K562 (cell line): ENCODE measurements at regions not wholly inside any gene's neighbourhood (a gene's known extent, or its start where the extent isn't known, plus 50 kb on each side); places are given as distances from the start of the nearest gene placed in this dataset.

Experiments
- ATAC-seq: fragments of 200-7000 bp; cut with Tn5 transposase; 3 replicates; pipeline ENCODE4 v1.9.1; 2020; ENCODE audit warnings: moderate library complexity
- BruUV-seq: library from RNA; stranded (reverse); fragments of 400-500 nt; replicated peaks from 2 replicates; lab custom pipeline; 2021; lab: Mats Ljungman, UMichigan
- CTCF ChIA-PET: fragments of 300-600 bp; formaldehyde crosslinking; extraction: SDS; loops from one replicate; lab custom pipeline; 2021; ENCODE audit warnings: low intra/inter-chr PET ratio; lab: Yijun Ruan, JAX
- POLR2A ChIA-PET: fragments of 300-600, 350-650 bp; sonication (Branson Sonifier 250); formaldehyde crosslinking; extraction: SDS; loops from one replicate; lab custom pipeline; 2021; ENCODE audit warnings: antibody characterized with exemption, inconsistent platforms; lab: Yijun Ruan, JAX
- DNase-seq, 4 experiments: peaks; one replicate each; pipeline versions ENCODE4 v3.0.0 to v3.0.0-alpha.2; 2011 to 2018; ENCODE audit warnings: low spot score in 3 of 4, mixed read lengths in 3 of 4; ENCODE audit errors: extremely low read depth in 1 of 4
- FAIRE-seq: peaks from 2 replicates; lab custom pipeline; 2011; peaks lifted over from hg19 to GRCh38; lab: Jason Lieb, UNC
- H2AFZ ChIP-seq: 2 replicates; pipeline ENCODE4 v1.6.0; 2011; ENCODE audit warnings: low read depth, low read length, control low read depth, inconsistent platforms
- H3K27ac ChIP-seq: fragments of 200-600 bp; 3 replicates; pipeline ENCODE4 v1.8.0; 2011; ENCODE audit warnings: low read depth, mild to moderate bottlenecking, control low read depth, inconsistent platforms, low read length, moderate library complexity, mixed read lengths; ENCODE audit errors: extremely low read depth
- H3K27me3 ChIP-seq, 2 experiments: fragments of 300-600 bp in 1 of 2; 2 replicates in 1 of 2; 3 replicates in 1 of 2; pipeline versions ENCODE4 v1.6.0 to v1.8.0; 2011; ENCODE audit warnings: inconsistent platforms in 2 of 2, low read length in 2 of 2, mild to moderate bottlenecking in 1 of 2, mixed read lengths in 1 of 2, moderate library complexity in 1 of 2; ENCODE audit not compliant: control insufficient read depth in 2 of 2, insufficient read depth in 2 of 2
- H3K36me3 ChIP-seq: fragments of 300-600 bp; 3 replicates; pipeline ENCODE4 v1.8.0; 2011; ENCODE audit warnings: mild to moderate bottlenecking, low read length, inconsistent platforms; ENCODE audit not compliant: control insufficient read depth, insufficient read depth
- H3K4me1 ChIP-seq, 2 experiments: fragments of 200-600 bp in 1 of 2; replicated peaks in 1 of 2; 2 replicates in 1 of 2; 3 replicates in 1 of 2; pipeline versions ENCODE4 v1.5.1 to v1.8.0; 2011; ENCODE audit warnings: inconsistent platforms in 2 of 2, low read length in 2 of 2, mild to moderate bottlenecking in 1 of 2, mixed read lengths in 1 of 2, moderate library complexity in 1 of 2; ENCODE audit not compliant: control insufficient read depth in 2 of 2, insufficient read depth in 2 of 2
- H3K4me2 ChIP-seq: 2 replicates; pipeline ENCODE4 v1.6.1; 2011; ENCODE audit warnings: low read length, control low read depth, inconsistent platforms, mixed read lengths; ENCODE audit not compliant: insufficient read depth
- H3K4me3 ChIP-seq: fragments of 200-600 bp; sonication (generic), shearing (Covaris generic); 2 replicates; pipeline ENCODE4 v1.5.1; 2016; ENCODE audit warnings: control low read depth, inconsistent platforms
- H3K79me2 ChIP-seq: fragments of 200-600 bp; 3 replicates; pipeline ENCODE4 v1.8.0; 2011; ENCODE audit warnings: low read length, inconsistent platforms; ENCODE audit not compliant: control insufficient read depth, insufficient read depth
- H3K9ac ChIP-seq, 2 experiments: 2 replicates each; pipeline versions ENCODE4 v1.6.0 to v1.6.1; 2011; ENCODE audit warnings: low read depth in 2 of 2, low read length in 2 of 2, control low read depth in 1 of 2, inconsistent platforms in 1 of 2, mild to moderate bottlenecking in 1 of 2, mixed read lengths in 1 of 2; ENCODE audit not compliant: insufficient read depth in 1 of 2
- H3K9me1 ChIP-seq: one replicate; pipeline ENCODE4 v1.6.0; 2011; ENCODE audit warnings: inconsistent platforms, mild to moderate bottlenecking, low read length, moderate library complexity; ENCODE audit not compliant: control insufficient read depth, insufficient read depth
- H3K9me3 ChIP-seq: replicated peaks from 2 replicates; pipeline ENCODE4 v1.5.1; 2011; ENCODE audit warnings: low read depth, low read length, inconsistent platforms; ENCODE audit not compliant: control insufficient read depth, insufficient read depth
- H4K20me1 ChIP-seq: replicated peaks from 2 replicates; pipeline ENCODE4 v1.6.1; 2011; ENCODE audit warnings: low read length, inconsistent platforms, mixed read lengths; ENCODE audit not compliant: control insufficient read depth, insufficient read depth
- C11orf30 ChIP-seq: fragments of 450-650 bp; IDR thresholded peaks from 2 replicates; pipeline ENCODE4 v1.6.1; 2016; ENCODE audit warnings: low read depth, mild to moderate bottlenecking
- EP400 ChIP-seq: fragments of 450-650 bp; IDR thresholded peaks from 2 replicates; pipeline ENCODE4 v1.6.1; 2017; ENCODE audit warnings: antibody characterized with exemption, mild to moderate bottlenecking, moderate library complexity
- HMG20B ChIP-seq: fragments of 250-450 bp; sonication (Bioruptor Pico); IDR thresholded peaks from 2 replicates; pipeline ENCODE4 v1.5.0; 2021; ENCODE audit warnings: mild to moderate bottlenecking
- MAFF ChIP-seq: IDR thresholded peaks from 2 replicates; pipeline ENCODE4 v1.6.1; 2012; ENCODE audit warnings: low read length, improper control_type of control experiment
- MAFG ChIP-seq: fragments of 450-650 bp; conservative IDR thresholded peaks from 2 replicates; pipeline ENCODE4 v1.6.1; 2016; ENCODE audit warnings: missing genetic modification characterization, missing compliant biosample characterization
- PTRF ChIP-seq: fragments of 450-650 bp; IDR thresholded peaks from 2 replicates; pipeline ENCODE4 v1.6.1; 2016; ENCODE audit warnings: mild to moderate bottlenecking, missing genetic modification characterization, missing compliant biosample characterization
- ZNF274 ChIP-seq: IDR thresholded peaks from 2 replicates; pipeline ENCODE4 v1.6.1; 2011; ENCODE audit warnings: low read depth, mild to moderate bottlenecking, low read length, moderate library complexity, borderline replicate concordance
- ZNF316 ChIP-seq: fragments of 450-650 bp; IDR thresholded peaks from 2 replicates; pipeline ENCODE4 v1.6.1; 2016
- ZNF778 ChIP-seq: fragments of 450-650 bp; formaldehyde crosslinking; IDR thresholded peaks from 2 replicates; pipeline ENCODE4 v1.4.0; 2020; ENCODE audit warnings: mild to moderate bottlenecking, moderate library complexity
- WGBS: fragments of 100-300 bp; shearing (Covaris generic); methylation state at CpG from one replicate; pipeline ENCODE4 v1.1.6; 2016; ENCODE audit warnings: low coverage, mixed read lengths; ENCODE audit not compliant: insufficient coverage; ENCODE audit errors: missing lambda C conversion rate; 5-methylcytosine and 5-hydroxymethylcytosine counted together
- in situ Hi-C: fragments of 300-500 bp; cut with MboI; formaldehyde crosslinking; loops from 4 replicates; pipeline ENCODE4 v1.15.0; 2018; ENCODE audit warnings: inconsistent platforms, mixed read lengths
- intact Hi-C: fragments of 100-400 bp; cut with micrococcal nuclease; formaldehyde crosslinking; loops from 2 replicates; pipeline ENCODE4 v1.14.2; 2022
- TF ChIP-seq, protein P1 (sequence below): fragments of 450-650 bp; IDR thresholded peaks from 2 replicates; pipeline ENCODE4 v1.6.1; 2017; ENCODE audit warnings: mild to moderate bottlenecking, moderate library complexity

DNA sequence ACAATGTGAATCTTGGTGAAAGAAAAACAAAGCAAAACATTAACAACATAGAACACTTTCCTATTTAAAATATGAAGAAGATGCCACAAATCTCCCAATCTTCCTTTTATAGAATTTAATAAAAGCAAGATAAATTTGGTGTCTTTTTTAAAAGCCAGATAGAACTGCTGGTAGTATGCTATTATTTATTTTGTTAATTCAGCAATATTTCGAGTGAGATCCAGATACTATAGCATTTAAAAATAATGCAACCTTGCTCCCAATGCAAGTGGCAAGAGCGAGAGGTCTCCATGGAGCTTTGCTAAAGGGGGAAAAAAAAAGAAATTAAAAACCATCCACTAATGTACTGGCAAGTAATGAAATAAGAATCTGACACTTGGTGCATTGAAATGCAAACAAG is 121.8 kb downstream of the IL20RB start:
- Histone ChIP-seq H3K36me3 (no peaks in the 10 kb centered on the region), H3K4me2 (no peak overlapping the region), H3K27ac (no peak overlapping the region), H3K9ac (no peak overlapping the region), H3K27me3 (no peaks in the 10 kb centered on the region), H3K4me1 (no peaks in the 10 kb centered on the region), H3K9me1 (no peaks in the 10 kb centered on the region), H2AFZ (no peak overlapping the region), H4K20me1 (no peaks in the 10 kb centered on the region), H3K4me3 (no peak overlapping the region), H3K9me3 (no peaks in the 10 kb centered on the region), H3K79me2 (no peaks in the 10 kb centered on the region)
- 0% methylated on average over 2 of the region's 2 CpGs for WGBS
- in situ Hi-C loops = no loop called here
- CTCF ChIA-PET = no interaction called here
- no TSS peak for BruUV-seq
- FAIRE-seq (no peak), ATAC-seq (no peak), DNase-seq (no peak)
- TF ChIP-seq ZNF778 (CRISPR knock-in tag) (no peak), ZNF274 (no peak), EP400 (no peak), PTRF (no peak), C11orf30 (peak; percentile 43), ZNF316 (peak; percentile 55), MAFG (tag) (peak; percentile 41), MAFF (peak; percentile 49; the same call in 1 of the 2 replicates), HMG20B (CRISPR knock-in tag) (no peak)
- TF ChIP-seq, protein P1, sequence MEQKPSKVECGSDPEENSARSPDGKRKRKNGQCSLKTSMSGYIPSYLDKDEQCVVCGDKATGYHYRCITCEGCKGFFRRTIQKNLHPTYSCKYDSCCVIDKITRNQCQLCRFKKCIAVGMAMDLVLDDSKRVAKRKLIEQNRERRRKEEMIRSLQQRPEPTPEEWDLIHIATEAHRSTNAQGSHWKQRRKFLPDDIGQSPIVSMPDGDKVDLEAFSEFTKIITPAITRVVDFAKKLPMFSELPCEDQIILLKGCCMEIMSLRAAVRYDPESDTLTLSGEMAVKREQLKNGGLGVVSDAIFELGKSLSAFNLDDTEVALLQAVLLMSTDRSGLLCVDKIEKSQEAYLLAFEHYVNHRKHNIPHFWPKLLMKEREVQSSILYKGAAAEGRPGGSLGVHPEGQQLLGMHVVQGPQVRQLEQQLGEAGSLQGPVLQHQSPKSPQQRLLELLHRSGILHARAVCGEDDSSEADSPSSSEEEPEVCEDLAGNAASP = no peak
- POLR2A ChIA-PET = interaction anchor here (0.6 kb wide), 1 partner anchor 34 kb away, joined by 3 read pairs; no protein-coding TSS in a partner anchor
- intact Hi-C loops = no loop called here
